ENCODE measurements at regions not wholly inside any gene's neighbourhood (a gene's known extent, or its start where the extent isn't known, plus 50 kb on each side); places are given as distances from the start of the nearest gene placed in this dataset.

- TF ChIP-seq SP1 (IDR thresholded peaks at IDR 0.05; ENCODE audit: low read depth): no peak
- TF ChIP-seq, protein P1, sequence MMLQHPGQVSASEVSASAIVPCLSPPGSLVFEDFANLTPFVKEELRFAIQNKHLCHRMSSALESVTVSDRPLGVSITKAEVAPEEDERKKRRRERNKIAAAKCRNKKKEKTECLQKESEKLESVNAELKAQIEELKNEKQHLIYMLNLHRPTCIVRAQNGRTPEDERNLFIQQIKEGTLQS (IDR thresholded peaks at IDR 0.05): no peak
- no peak for TF ChIP-seq EGR1 (IDR thresholded peaks at IDR 0.05; ENCODE audit: low read depth)
- TF ChIP-seq FOSL1 (IDR thresholded peaks at IDR 0.05; ENCODE audit: low read depth): no peak
- TF ChIP-seq ZNF274 (IDR thresholded peaks at IDR 0.05; ENCODE audit: low read depth, low read length): no peak
- no peak for TF ChIP-seq CEBPB (IDR thresholded peaks at IDR 0.05; ENCODE audit: low read depth)
- H3K9ac ChIP-seq (ENCODE audit: low read length): no peak overlapping the region
- H3K27ac ChIP-seq (ENCODE audit: low read depth, low read length): no peak overlapping the region
- H2AFZ ChIP-seq (ENCODE audit: low read depth, low read length, poor library complexity, severe bottlenecking): no peak overlapping the region
- DNase-seq (ENCODE audit: low read depth, low spot score) (no peak), ATAC-seq (no peak)
- ChIA-PET RAD21 (ENCODE audit: low non-redundant PET in 1 of 2, low total read pairs in 2 of 2, uncharacterized antibody in 2 of 2, unreplicated experiment in 2 of 2) (no interaction called here), POLR2A (no interaction called here), CTCF (no interaction called here)
- no TSS peak for BruUV-seq (replicated peaks)
- H3K27me3 ChIP-seq (ENCODE audit: insufficient read depth, low read length): no peaks in the 10 kb centered on the region
- no peaks in the 10 kb centered on the region for H3K36me3 ChIP-seq (ENCODE audit: control insufficient read depth in 1 of 2, insufficient read depth in 2 of 2, low read length in 2 of 2)
- H3K4me3 ChIP-seq (replicated peaks in 1 of 2; ENCODE audit: low read depth in 1 of 2, low read length in 2 of 2): no peak overlapping the region
- H3K9me3 ChIP-seq (ENCODE audit: control insufficient read depth in 1 of 2, insufficient read depth in 1 of 2, low read depth in 1 of 2, low read length in 2 of 2): no peaks in the 10 kb centered on the region
- no peaks in the 10 kb centered on the region for H4K20me1 ChIP-seq (ENCODE audit: insufficient read depth)
- intact Hi-C loops (cut with micrococcal nuclease): no loop called here
- H3K79me2 ChIP-seq (ENCODE audit: insufficient read depth, low read length): no peaks in the 10 kb centered on the region
- no peaks in the 10 kb centered on the region for H3K9me2 ChIP-seq (ENCODE audit: insufficient read depth)
- no peaks in the 10 kb centered on the region for H3K4me1 ChIP-seq (ENCODE audit: control insufficient read depth in 1 of 2, insufficient read depth in 2 of 2, low read length in 2 of 2)
- H3K4me2 ChIP-seq (ENCODE audit: low read length): no peak overlapping the region
Observed at GRCh38 chr10:132479024-132479602, 58.5 kb upstream of the INPP5A start.

- Histone ChIP-seq H3K9ac (ENCODE audit: low read length) (no peak overlapping the region), H3K36me3 (ENCODE audit: control insufficient read depth in 1 of 2, insufficient read depth in 2 of 2, low read length in 2 of 2) (no peaks in the 10 kb centered on the region), H2AFZ (ENCODE audit: low read depth, low read length, poor library complexity, severe bottlenecking) (no peak overlapping the region), H3K4me3 (replicated peaks in 1 of 2; ENCODE audit: low read depth in 1 of 2, low read length in 2 of 2) (no peak overlapping the region), H3K9me2 (ENCODE audit: insufficient read depth) (no peaks in the 10 kb centered on the region), H3K9me3 (ENCODE audit: control insufficient read depth in 1 of 2, insufficient read depth in 1 of 2, low read depth in 1 of 2, low read length in 2 of 2) (no peaks in the 10 kb centered on the region), H3K27ac (ENCODE audit: low read depth, low read length) (no peak overlapping the region), H3K27me3 (ENCODE audit: insufficient read depth, low read length) (no peaks in the 10 kb centered on the region), H4K20me1 (ENCODE audit: insufficient read depth) (no peaks in the 10 kb centered on the region), H3K4me1 (ENCODE audit: control insufficient read depth in 1 of 2, insufficient read depth in 2 of 2, low read length in 2 of 2) (no peaks in the 10 kb centered on the region), H3K79me2 (ENCODE audit: insufficient read depth, low read length) (no peaks in the 10 kb centered on the region), H3K4me2 (ENCODE audit: low read length) (no peak overlapping the region)
- ChIA-PET RAD21 (ENCODE audit: low non-redundant PET in 1 of 2, low total read pairs in 2 of 2, uncharacterized antibody in 2 of 2, unreplicated experiment in 2 of 2) (no interaction called here), POLR2A (interaction anchor here (0.6 kb wide), 1 partner anchor 231 kb away, joined by 4 read pairs; no protein-coding TSS in a partner anchor), CTCF (no interaction called here)
- ATAC-seq (no peak), DNase-seq (ENCODE audit: low read depth, low spot score) (no peak)
- intact Hi-C loops (cut with micrococcal nuclease): no loop called here
- BruUV-seq (replicated peaks): no TSS peak
- TF ChIP-seq REST (IDR thresholded peaks at IDR 0.05; ENCODE audit: low read depth) (no peak), CEBPB (IDR thresholded peaks at IDR 0.05; ENCODE audit: low read depth) (no peak), RAD21 (IDR thresholded peaks at IDR 0.05; ENCODE audit: low read depth) (no peak), ZBTB33 (IDR thresholded peaks at IDR 0.05; ENCODE audit: extremely low read depth, insufficient replicate concordance, low read length) (no peak), ZNF274 (IDR thresholded peaks at IDR 0.05; ENCODE audit: low read depth, low read length) (no peak), ELF1 (IDR thresholded peaks at IDR 0.05; ENCODE audit: borderline replicate concordance, low read depth) (no peak), SP1 (IDR thresholded peaks at IDR 0.05; ENCODE audit: low read depth) (no peak), ZFX (IDR thresholded peaks at IDR 0.05) (no peak), POLR2A (IDR thresholded peaks at IDR 0.05; ENCODE audit: borderline replicate concordance, extremely low read depth, insufficient read depth, insufficient read length) (no peak), FOSL1 (IDR thresholded peaks at IDR 0.05; ENCODE audit: low read depth) (no peak), EZH2 (IDR thresholded peaks at IDR 0.05) (no peak), SRF (IDR thresholded peaks at IDR 0.05; ENCODE audit: low read depth) (no peak)
- TF ChIP-seq, protein P2, sequence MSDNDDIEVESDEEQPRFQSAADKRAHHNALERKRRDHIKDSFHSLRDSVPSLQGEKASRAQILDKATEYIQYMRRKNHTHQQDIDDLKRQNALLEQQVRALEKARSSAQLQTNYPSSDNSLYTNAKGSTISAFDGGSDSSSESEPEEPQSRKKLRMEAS (IDR thresholded peaks at IDR 0.05): no peak
Observed at GRCh38 chr10:132479603-132480221, 57.9 kb upstream of the INPP5A start.

All from HCT116 (cell line).